Fibroblast of skin of left quadriceps (primary cell): ENCODE measurements at regions not wholly inside any gene's neighbourhood (a gene's known extent, or its start where the extent isn't known, plus 50 kb on each side); places are given as distances from the start of the nearest gene placed in this dataset.

Source experiments
- DNase-seq, 2 experiments: peaks; one replicate each; pipeline ENCODE4 v3.0.0-alpha.2; 2013; ENCODE audit warnings: low read depth in 2 of 2

DNA sequence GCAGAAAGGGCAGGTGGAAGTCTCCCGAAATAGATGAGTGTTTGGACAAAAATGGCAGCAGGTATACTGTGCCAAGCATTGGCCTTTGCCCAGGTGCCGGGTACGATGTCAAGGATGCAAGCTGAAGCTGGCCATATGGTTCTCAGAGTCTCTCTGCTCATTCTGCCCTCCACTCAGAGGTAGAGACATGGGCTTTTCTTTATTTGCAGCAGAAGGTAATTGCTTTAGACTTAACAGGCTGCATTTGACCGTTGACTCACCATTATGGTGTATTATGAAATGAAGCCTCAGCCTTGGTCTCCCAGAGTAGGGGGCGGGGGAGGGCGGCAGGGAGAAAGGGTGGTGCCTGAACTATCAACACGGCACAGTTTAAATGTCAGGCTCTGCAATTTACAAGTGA is 969.1 kb upstream of the EEF2KMT start:
- DNase-seq, result no peak

DNA sequence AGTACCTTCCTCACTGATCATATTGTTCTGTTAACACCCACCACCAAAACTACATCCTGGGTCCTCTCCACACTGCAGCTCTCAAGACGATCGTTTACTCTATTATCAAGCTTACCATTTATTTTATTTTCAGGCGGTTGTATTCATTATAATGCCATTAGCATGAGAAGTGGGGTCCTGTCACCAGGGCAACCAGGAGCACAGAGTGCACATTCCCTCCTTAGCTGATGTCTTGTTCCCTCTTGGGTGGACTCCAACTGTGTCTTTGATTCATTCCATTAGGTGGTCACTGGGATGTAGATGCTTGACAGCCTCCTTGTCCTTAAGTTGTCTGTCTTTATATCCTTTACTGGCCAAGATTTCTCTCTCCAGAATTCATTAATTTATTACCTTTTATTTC is 965.9 kb upstream of the EEF2KMT start:
- no peak for DNase-seq

DNA sequence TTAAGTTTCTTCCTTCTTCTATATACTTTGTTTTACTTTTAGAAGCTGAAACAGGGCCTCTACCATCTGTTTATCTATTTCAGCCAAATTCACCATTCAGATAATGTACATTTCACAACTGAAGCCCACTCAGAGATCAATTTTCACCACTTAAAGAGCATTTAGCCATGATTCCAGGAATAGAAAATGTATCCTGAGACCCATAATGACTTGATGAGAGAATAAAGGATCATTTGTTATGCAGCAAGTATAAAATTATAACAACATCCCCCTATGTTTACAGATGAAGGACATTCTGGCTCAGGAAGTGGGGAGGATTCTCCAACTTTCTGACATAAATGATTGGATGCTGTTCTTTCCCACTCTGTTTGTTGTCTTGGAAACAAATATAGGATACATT is 962.1 kb upstream of the EEF2KMT start:
- DNase-seq, result no peak

DNA sequence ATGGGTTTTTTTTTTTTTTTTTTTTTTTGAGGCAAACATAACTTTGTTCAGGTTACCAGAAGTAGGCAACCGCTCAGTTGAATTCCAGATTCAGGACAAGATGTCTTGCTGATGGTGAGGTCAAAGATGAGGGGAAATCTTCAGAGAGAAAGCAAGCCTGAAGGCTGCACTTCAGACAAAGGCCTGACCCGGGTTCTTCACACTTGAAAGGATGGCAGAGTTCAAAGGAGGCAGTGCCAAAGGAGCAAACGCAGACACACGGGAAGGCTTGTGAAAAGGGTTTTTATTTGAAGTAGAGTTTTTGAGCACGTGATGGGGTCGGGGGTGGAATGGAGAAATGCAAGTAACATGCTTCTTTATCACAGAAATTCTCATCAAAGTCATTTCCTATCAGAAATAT is 960.2 kb upstream of the EEF2KMT start:
- no peak for DNase-seq

DNA sequence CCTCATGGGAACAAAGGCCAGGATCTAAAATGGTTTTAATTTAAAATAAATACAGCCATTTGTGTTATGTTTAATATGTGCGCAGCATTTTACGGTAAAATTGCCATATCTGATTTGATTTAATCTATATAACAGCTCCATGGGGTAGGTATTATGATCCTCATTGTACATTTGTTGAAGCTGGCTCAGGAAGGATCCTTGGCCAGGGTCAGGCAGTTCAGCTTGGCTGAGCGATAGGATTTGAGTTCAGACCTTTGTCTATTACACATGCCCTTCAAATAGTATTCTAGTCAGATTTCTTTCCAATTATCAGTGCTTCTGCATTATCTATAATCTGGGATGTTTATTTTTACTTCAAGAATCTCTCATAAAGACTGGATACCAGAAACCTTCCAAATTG is 950.4 kb upstream of the EEF2KMT start:
- DNase-seq, result no peak

DNA sequence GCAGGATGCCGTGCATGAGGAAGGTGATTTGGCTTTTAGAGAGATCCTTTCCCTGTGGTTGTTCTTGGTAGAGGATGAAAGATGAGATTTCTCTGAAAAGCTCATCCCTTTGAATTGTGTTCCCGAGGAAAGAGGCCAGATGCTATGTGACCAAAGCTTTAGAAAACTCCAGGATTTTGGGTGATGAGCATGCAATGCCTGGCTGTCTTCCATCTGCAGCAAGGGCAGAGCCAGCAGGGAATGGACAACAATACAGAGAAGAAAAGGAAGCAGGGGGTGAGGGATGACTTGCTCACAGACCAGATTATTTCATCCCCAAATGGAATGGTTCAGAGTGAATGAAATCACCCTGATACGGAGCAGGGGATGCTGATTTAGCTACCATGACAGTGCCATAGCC is 949.7 kb upstream of the EEF2KMT start:
- no peak for DNase-seq

DNA sequence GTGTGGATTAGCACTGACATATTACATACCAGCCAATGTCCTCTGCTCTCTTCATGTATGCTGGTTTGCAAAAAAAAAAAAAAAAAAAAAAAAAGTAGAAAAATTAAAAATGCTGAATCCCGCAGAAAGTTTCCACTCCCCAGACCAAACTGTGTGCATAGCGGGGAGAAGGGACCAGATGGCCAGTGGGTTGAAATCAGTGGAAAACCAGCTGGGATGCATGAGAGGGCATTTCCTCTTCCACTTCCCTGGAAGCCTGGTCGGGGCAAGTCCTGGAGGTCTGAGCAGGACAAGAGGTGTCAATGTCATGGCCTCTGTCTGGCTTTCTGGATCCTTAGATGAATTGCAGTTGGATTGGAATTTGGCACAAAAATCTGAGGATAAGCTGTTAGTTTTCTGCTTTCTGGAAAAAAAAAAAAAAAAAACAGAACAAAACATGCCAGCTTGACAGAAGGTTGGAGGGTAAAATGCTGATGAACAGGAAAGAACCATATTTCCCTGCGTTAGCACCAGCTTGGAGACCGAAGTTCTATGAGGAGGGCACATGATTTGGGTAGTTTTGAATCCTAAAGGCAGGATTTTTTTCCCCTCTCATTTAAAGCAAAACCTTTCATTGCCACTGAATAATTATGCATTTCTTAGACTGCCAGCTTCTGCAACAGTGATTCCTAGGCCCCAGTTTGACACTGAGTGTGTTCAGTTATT is 941.5 kb upstream of the EEF2KMT start:
- DNase-seq, result no peak

DNA sequence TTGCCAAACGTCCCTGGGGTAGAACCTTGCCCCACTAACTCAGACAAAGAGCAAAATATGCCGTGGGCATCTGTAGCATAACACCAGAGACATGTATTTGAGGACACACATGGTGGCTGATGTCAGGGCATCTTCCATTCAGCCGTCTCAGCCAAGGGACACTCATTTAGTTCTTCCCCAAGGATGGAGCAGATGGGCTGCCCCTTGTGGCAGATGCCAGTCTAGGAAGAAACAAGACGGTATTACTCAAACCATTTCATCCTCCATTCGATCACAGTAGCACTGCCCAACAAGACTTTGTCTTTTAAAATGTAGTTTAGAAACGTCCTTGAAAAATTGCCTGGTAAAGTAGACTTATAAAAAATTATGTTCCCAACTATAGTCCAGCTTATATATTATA is 937.6 kb upstream of the EEF2KMT start:
- no peak for DNase-seq

DNA sequence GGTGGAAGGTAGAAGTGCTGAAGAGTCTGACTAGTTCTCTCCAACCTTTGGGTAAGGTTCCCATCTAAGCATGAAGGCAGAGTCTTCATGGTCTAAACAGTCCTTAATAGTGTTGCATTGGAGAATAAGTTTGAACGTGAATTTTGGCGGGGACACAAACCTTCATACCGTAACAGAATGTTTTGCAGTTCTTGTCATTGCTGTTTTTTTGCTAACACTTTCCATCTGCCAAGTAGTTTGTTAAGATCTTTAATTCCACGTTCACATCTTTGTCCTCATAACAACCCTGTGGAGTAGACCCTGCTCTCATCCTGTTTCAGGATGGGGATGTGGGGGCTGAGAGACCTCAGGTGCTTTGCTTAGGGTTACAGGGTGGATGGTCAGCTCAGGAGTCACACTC is 936.9 kb upstream of the EEF2KMT start:
- no peak for DNase-seq

DNA sequence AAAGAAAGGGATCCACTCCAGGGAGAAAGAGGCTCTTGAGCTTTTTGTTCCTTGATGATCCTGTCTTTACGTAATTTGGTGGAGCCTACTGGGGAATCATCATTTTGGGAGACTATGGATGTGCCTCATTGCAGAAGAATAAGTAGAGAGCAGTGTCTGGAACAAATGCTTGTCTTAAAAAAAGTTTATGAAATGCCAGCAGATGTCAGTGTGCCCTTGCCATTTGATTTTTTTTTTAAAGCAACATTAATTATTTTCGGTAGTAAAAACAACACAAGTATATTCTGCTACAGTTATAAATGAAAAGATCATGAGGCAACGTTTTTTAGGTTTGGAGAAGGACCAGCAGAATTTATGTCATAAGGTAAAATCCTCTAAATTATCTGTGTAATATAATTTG is 934.8 kb upstream of the EEF2KMT start:
- DNase-seq, result no peak

DNA sequence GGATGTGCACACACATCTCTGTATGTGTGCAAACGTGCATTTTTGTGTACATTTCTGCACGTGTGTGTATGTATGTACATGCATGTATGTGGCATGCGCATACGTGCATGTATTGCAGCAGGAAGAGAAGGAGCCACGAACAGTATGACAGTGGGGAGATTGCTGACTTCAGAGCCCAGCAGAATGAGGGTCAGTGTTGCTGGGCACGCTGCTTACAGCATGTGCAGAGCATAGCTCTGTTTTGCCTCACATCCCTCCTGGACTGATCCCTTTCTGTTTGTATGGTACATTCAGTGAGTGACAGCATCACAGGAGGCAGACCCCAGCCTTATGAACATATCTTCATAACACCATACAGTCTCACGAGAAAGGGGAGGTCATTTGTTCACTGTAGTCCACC is 934.0 kb upstream of the EEF2KMT start:
- no peak for DNase-seq

DNA sequence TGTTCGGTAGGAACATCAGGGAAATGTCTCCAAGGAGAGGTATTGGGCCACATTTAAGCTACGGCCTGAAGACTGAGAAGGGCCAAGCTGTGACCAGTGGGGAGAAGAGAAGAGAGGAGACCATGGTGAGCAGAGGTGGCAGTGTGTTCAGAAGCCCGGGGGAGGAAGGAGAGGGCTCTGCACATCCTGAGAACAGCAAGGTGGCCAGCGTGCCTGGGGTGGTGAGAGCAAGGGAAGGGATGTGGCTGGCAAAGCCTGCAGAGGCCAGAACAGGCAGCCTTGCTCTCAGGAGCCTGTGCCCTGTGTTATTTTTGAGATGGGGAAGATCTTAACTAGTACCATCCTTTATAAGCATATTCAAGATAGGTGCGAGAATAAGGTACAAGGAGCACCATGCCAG is 933.5 kb upstream of the EEF2KMT start:
- no peak for DNase-seq

DNA sequence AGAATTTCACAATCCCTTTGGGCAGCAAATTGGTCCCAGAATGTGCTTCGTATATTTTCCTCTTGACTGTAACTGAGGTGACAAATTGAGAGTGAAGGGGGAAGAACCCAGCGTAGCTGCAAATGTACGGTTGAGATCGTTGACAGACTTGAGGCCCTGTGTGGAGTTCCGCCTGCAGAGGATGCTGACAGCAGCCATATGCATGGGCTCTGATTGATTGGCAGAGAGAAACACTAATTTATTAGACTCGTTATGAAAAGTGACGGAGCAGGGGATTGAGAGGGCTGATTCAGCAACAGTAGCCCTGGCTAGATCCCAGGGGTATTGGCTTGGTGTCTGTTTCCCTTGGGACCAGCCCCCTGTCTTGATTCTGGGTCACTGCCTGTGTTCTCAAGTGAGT is 930.1 kb upstream of the EEF2KMT start:
- DNase-seq, result no peak

DNA sequence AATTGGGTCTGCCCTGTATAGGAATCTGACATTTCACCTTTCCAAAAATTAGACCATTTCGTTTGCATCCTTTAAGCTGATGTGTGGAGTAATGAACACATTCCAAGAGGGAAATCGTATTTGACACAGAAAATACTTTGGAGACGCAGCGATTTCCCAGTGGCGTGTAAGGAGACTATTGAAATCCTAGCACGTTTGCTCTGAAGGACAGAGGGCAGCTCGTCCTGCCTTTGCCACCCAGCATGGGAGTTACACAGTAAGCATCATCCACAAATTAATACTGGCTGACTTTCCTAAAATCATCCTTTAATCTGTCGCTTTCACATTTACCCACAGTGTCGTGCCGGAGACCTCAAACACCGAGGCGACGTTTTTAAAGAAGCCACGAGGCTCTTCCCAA is 925.9 kb upstream of the EEF2KMT start:
- no peak for DNase-seq

DNA sequence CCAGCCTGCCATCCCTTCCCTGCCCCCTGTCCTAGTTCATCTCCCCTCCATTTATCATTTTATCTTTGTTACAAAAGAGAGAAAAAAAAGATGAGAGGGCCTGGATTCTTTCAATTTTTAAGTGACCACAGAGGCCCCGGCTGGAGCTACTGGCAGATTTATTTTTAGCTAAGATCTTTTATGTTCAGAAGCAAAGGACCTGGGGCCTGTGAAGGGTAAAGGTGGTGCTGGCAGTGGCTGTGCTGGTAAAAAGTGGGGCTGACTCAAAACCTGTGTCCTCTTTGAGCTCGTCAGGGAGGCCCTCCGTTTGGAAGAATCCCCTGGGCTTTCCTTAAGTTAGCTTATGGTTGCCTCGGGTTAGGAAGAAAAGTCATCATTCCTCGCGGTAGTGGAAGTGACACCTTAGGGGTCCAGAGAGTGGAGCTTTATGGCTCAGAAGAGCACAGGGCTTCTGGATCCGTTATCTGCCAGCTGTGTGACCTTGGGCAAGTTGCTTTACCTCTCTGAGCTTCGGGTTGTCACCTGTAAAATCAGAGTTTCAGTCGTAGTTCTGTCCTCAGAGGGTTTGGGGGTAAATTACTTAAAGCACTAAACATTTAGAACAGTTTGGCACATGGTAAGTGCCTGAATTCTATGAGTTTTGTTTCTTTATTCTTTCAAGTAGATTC is 923.8 kb upstream of the EEF2KMT start:
- no peak for DNase-seq

DNA sequence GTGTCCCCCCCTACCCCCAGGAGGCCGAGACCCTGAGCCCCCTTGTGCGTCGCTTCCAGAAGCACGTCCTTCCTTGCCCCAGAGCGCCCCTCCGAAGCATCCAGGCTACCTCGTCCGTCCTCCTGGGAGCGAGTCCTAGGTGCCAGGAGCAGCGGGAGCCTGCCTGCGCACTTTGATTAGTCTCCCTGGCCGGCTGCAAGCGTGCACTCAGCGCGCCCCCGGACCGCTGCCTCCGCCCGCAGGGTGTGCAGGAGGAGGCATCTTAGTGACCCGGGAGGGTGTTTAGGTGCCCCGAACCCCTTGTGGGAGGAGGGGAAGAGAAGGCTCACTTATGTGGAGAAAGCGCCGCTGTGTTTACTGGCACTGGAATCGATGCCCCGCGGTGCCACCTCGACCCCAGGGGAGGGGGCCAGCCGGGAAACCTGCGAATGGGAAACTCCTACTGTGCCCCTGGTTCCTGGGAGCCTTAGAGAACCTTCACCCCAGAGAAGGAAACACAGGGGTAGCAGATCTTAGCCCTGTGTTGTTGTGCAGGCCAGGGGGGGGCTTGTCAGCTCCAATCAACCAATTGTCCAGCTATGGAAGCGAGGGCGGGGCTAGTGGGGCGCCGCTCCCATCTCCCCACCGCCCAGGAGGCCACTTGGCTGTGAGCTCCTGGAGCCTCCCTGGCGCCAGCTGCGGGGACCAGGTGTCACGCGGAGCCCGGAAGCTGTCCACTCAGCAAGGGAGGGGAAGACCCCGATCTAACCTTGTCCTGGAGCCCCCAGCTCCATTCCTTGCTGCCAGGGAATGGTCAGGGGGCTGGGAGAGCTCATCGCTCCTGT is 922.8 kb upstream of the EEF2KMT start:
- DNase-seq, result no peak

DNA sequence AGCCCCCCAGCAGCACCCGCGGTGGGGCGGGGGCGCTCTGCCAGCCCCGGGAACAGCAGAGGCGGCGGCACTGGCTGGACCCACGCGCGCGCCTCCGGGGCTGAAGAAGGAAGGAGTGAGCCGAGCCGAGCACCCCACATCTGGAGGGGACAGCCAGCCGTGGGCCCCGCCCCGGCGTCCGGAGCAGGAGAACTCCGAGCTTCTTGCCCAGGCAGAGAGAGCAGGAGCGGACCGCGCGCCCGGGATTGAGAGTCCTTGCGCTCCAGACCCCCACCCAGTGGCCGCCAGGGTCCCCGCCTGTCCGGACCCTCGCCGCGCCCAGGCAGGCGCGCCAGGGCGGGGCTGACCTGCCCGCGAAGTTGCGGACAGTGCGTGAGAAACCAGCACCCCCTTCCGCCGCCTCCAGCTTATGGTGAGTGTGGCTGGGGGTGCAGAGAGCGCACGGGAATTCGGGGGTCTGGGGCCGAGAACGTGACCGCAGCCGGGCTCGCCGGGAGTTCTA is 921.9 kb upstream of the EEF2KMT start:
- no peak for DNase-seq

DNA sequence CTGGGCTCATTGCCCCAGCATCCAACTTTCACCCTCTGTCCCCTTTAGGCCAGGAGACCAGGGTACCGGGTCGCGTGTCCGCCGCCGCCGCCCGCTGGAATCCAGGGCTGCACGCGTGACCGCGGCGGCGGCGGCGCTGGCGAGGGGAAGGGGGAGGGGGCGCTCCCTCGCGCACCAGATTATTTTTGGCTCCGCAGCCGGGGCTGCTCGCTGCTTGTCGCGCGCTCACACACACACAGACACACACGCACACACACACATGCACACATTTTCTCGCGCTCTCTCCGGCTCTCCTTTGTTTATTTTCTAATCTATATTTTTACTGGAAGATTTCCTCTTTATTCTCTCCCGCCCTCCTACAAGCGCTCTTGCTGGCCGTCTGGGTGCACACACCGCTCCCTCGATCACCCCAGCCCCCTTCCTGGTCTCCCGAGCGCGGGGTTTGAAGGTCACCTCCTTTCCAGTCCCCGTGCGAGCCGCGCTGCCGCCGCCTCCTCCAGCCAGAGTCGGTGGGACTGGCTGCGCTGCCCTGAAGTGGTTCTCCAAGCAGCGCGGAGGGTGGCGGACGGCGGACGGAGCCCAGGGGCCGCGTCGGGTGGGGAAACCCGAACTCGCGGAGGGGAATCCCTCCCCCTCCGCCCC is 921.4 kb upstream of the EEF2KMT start:
- no peak for DNase-seq

DNA sequence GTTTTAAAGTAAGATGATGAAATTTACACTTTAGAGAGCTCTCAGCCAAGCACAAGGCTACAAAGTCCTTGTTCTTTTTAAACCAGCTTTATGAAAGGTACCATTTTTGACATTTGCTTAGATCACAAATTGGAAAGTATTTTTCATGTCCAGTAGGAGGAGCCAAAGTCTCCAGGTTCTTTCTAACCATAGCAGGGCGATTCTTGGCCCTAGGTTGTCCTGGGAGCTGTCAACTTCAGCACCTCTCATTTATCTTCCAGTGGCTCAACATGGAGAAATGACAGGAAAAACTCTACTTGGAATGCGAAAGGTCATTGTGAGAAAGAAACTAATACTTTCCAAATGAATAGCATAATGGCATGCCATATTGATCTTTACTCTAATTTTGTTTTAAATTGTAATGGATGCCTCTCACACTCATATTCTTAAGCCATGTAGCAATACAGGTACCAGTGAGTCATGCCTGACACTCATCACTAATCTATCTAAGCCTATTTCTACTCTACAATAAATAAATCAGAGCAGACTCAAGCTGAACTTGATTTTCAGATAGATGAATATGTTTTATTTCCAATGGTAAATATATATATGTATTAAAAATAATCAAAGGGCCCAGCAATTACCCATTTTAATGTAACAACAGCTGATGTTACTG is 919.1 kb upstream of the EEF2KMT start:
- DNase-seq, result no peak

DNA sequence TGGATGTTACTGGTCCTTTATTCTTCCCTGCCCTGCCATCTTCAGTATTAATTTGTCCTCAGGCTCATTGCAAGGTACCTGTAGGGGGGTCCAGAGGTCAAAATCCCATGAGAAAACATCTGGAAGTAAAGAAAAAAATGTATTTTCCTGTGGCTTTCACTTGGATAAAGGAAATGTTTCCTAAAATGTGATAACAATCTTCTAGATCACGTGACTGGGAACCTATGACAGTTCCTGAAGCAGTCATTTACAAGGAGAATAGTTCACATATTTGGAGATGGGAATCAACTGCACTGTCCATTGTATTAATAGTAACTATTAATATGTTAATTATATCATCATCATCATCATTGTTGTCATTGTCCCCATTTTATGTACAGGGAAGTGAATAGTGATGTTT is 915.1 kb upstream of the EEF2KMT start:
- DNase-seq, result no peak

DNA sequence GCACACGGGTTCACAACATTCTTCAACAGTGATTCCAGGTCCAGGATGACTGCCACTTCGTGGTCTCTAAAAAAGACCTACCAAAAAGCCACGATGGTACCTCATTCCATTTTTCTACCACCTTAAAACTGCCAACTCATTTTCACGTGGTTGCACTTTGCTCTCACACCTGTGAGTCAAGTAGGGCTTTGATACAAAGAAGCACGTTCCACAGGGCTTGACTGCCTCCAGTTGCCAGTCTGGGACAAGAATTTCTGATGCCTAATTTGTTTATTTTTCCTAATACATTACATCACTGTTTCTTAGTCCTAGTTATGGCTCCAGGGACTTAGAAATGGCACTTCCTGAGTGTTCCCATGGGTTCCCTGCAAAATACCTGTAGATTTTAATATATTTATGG is 911.6 kb upstream of the EEF2KMT start:
- DNase-seq, result no peak

DNA sequence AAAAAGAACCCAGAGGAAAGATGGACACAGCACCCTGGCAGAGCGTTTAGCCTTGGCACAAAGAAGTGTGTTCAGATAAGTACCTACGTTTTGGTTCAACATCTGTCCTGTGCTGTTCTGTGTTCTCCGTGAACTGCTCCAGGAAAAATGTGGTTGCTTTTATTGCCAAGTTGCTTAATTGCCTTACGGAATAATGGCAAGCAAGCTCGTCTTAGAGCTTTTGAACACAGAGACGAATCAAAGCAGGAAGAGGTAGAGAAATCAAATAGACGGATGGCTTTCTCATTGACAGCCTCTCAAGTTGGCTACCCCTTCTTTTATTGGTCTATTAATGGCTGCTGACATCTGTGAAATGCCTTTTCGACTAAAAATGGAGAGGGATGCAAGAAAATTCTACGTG is 911.1 kb upstream of the EEF2KMT start:
- DNase-seq, result no peak
